Erythroblast (primary cell): ENCODE measurements at regions not wholly inside any gene's neighbourhood (a gene's known extent, or its start where the extent isn't known, plus 50 kb on each side); places are given as distances from the start of the nearest gene placed in this dataset.

Source experiments
- GATA1 ChIP-seq: IDR thresholded peaks from 2 replicates; pipeline ENCODE4 v1.6.1; 2011; ENCODE audit warnings: low read depth, mild to moderate bottlenecking, control low read depth, low read length, moderate library complexity
- POLR2A ChIP-seq: IDR thresholded peaks from 2 replicates; pipeline ENCODE4 v1.6.1; 2011; ENCODE audit warnings: mild to moderate bottlenecking, low read length

DNA sequence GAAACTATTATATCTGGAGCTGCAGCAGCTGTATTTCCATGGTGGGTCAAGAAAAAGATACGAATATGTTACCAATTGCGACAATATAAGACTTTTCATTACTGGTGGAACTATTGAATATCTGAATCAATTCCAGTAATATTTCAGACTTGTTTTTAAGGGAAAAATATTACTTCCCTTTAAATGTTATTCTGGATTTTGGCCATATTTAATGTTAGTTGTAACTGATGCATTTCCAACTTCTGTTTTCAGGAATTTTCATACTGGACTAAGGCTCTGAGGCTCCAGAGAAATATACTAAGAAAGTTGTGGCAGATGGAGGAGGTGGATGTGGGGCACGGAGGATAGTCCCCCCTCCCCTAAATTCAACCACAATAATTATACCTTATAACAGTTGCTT lies 555.2 kb upstream of the SETBP1 start:
- TF ChIP-seq POLR2A (no peak), GATA1 (no peak)
